Spleen (tissue), 11 donors: ENCODE measurements at regions not wholly inside any gene's neighbourhood (a gene's known extent, or its start where the extent isn't known, plus 50 kb on each side); places are given as distances from the start of the nearest gene placed in this dataset.
"Not testable (repeated sequence)": the region's sequence is repeated elsewhere in the genome, so short reads cannot be mapped to it uniquely, and the experiment has no call there.

Source experiments
- DNase-seq: peaks from one replicate; pipeline ENCODE4 v3.0.0-alpha.2; 2020
- H3K27ac ChIP-seq, 8 donors: fragments of 200-600 bp; sonication (generic) in 7 of 8; 1 replicate in 4 of 8; 2 replicates in 4 of 8; pipeline versions ENCODE4 v1.5.0 to v1.8.0; 2016 to 2021; ENCODE audit warnings: inconsistent platforms in 4 of 8, mild to moderate bottlenecking in 4 of 8, moderate library complexity in 1 of 8
- H3K27me3 ChIP-seq, 7 donors: fragments of 200-600 bp; sonication (generic) in 6 of 7; replicated peaks in 1 of 7; 1 replicate in 4 of 7; 2 replicates in 3 of 7; pipeline versions ENCODE4 v1.5.0 to v1.8.0; 2016 to 2021; ENCODE audit warnings: inconsistent platforms in 3 of 7, mild to moderate bottlenecking in 1 of 7
- H3K36me3 ChIP-seq, 6 donors: fragments of 200-600 bp; sonication (generic) in 5 of 6; 1 replicate in 4 of 6; 2 replicates in 2 of 6; pipeline versions ENCODE4 v1.5.0 to v1.8.0; 2016 to 2021; ENCODE audit warnings: inconsistent platforms in 2 of 6
- H3K4me1 ChIP-seq, 6 donors: fragments of 200-600 bp; sonication (generic) in 5 of 6; 1 replicate in 3 of 6; 2 replicates in 3 of 6; pipeline versions ENCODE4 v1.5.0 to v1.8.0; 2016 to 2021; ENCODE audit warnings: inconsistent platforms in 3 of 6
- H3K4me3 ChIP-seq, 8 donors: fragments of 200-600 bp; sonication (generic) in 7 of 8; 1 replicate in 4 of 8; 2 replicates in 4 of 8; pipeline versions ENCODE4 v1.5.0 to v1.8.0; 2016 to 2021; ENCODE audit warnings: inconsistent platforms in 4 of 8, mild to moderate bottlenecking in 4 of 8, moderate library complexity in 2 of 8
- H3K9me3 ChIP-seq, 8 donors: fragments of 200-600 bp; sonication (generic) in 7 of 8; 1 replicate in 4 of 8; 2 replicates in 4 of 8; pipeline versions ENCODE4 v1.5.0 to v1.8.0; 2016 to 2021; ENCODE audit warnings: inconsistent platforms in 4 of 8
- CTCF ChIP-seq, 11 experiments: fragments of 200-600 bp in 7 of 11; fragments of 450-650 bp in 4 of 11; sonication (generic) in 4 of 11; IDR thresholded peaks in 8 of 11; conservative IDR thresholded peaks in 3 of 11; 1 replicate in 7 of 11; 2 replicates in 4 of 11; pipeline versions ENCODE4 v1.4.0 to v1.8.0; 2016 to 2021; ENCODE audit warnings: antibody characterized with exemption in 11 of 11, inconsistent platforms in 4 of 11, mild to moderate bottlenecking in 1 of 11
- POLR2A ChIP-seq, 3 donors: fragments of 450-650 bp; IDR thresholded peaks; one replicate each; pipeline ENCODE4 v1.5.1; 2017; ENCODE audit warnings: antibody characterized with exemption in 3 of 3, mild to moderate bottlenecking in 1 of 3
- POLR2AphosphoS5 ChIP-seq, 3 donors: sonication (generic); formaldehyde crosslinking; IDR thresholded peaks; one replicate each; pipeline ENCODE4 v1.5.1; 2017; ENCODE audit warnings: antibody characterized with exemption in 3 of 3
- WGBS, 5 donors: extraction: QIAGEN DNeasy Blood & Tissue Kit in 3 of 5; methylation state at CpG; one replicate each; pipeline versions ENCODE4 v1.1.5 to v1.1.7; 2013 to 2018; 5-methylcytosine and 5-hydroxymethylcytosine counted together
- intact Hi-C: fragments of 100-400 bp; cut with DNase I; formaldehyde crosslinking; loops from one replicate; pipeline ENCODE4 v1.15.0; 2023; ENCODE audit warnings: low total_unique reads
- donor health status: healthy with polysubstance abuse.
- donor health status: DM: no; HTN: no; CAD: no; lungs with moderate emphysema.
- donor health status: DM: no; HTN: no; CAD: no.
- donor health status: Bipolar disorder and iron deficiency.
- donor health status: healthy.
- donor health status: DM: no; HTN: no; CAD: no.
- donor health status: DM: yes; HTN: yes; CAD: no.

- Histone ChIP-seq H3K27me3 (no peaks in the 10 kb centered on the region), H3K27ac (no peak overlapping the region), H3K9me3 (no peaks in the 10 kb centered on the region), H3K4me3 (no peak overlapping the region), H3K36me3 (no peaks in the 10 kb centered on the region), H3K4me1 (no peaks in the 10 kb centered on the region)
- intact Hi-C loops = no loop called here
- 65 to 79% (median 76%) methylated on average over 4 of the region's 4 CpGs for WGBS, 5 donors
- TF ChIP-seq CTCF (IDR thresholded peaks at IDR 0.05 in 8 of 11, conservative IDR thresholded peaks at IDR 0.05 in 3 of 11) = no peak
- no peak for TF ChIP-seq POLR2AphosphoS5 (IDR thresholded peaks at IDR 0.05)
- no peak for TF ChIP-seq POLR2A (IDR thresholded peaks at IDR 0.05)
- no peak for DNase-seq
Measured at GRCh38 chr12:25352083-25352918, 101.6 kb upstream of the KRAS start.

GRCh38 chr12:25348593-25348895 lies 97.8 kb upstream of the KRAS start:
- Histone ChIP-seq H3K27ac (no peak overlapping the region), H3K4me3 (no peak overlapping the region), H3K4me1 (no peaks in the 10 kb centered on the region), H3K9me3 (no peaks in the 10 kb centered on the region), H3K27me3 (no peaks in the 10 kb centered on the region), H3K36me3 (no peaks in the 10 kb centered on the region)
- intact Hi-C loops = no loop called here
- no peak for DNase-seq
- 87 to 96% (median 89%) methylated on average over 1 of the region's 1 CpG for WGBS, 5 donors
- TF ChIP-seq POLR2AphosphoS5 (IDR thresholded peaks at IDR 0.05) = no peak
- no peak for TF ChIP-seq POLR2A (IDR thresholded peaks at IDR 0.05)
- no peak for TF ChIP-seq CTCF (IDR thresholded peaks at IDR 0.05 in 8 of 11, conservative IDR thresholded peaks at IDR 0.05 in 3 of 11)

DNA sequence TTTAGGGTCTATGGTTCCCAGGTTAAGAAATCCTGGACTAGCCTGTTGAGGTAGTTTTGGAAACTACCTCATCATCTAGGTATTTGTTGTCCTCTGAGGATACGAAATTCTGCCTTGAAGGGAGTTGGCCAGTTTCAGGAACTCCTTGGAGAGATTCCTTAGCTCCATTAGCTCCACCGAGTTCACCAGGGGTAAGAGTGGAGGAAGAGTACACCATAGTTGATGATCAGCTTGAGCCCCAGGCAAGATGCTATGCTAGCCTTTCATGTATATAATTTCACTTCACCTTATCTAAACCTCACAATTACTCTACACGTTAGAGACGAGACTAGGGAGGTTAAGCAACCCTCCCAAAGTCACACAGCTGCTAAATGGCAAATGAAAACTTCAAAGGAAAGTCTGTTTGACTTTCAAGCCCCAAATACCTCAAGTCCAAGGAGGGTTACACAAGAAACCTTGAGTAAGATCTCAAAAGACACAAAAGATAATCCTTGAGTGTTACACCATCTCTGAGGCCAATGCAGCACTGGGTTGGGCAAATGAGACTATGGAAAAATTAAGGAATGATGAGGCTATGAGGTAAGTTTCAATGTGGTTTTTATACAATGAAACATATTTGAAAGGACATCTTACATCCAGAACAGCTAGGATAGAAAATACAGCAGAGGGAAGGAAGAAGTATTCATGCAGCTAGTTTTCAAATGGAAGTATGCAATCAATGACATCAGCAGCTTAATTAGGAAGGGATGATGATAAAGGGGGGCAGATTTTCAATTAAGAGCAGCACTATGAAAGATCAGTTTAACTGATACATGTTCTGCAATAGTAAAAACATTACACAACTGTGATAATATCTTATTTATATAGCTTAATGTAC lies 97.2 kb upstream of the KRAS start:
- no peak overlapping the region for H3K27ac ChIP-seq
- 39 to 55% (median 45%) methylated on average over 3 to 4 of the region's 4 CpGs for whole genome bisulfite sequencing, 5 donors
- no peaks in the 10 kb centered on the region for H3K27me3 ChIP-seq
- no peaks in the 10 kb centered on the region for H3K4me1 ChIP-seq
- H3K4me3 ChIP-seq = no peak overlapping the region
- H3K36me3 ChIP-seq = no peaks in the 10 kb centered on the region
- intact Hi-C loops = no loop called here
- TF ChIP-seq POLR2A (IDR thresholded peaks at IDR 0.05) (no peak), CTCF (IDR thresholded peaks at IDR 0.05 in 8 of 11, conservative IDR thresholded peaks at IDR 0.05 in 3 of 11) (no peak), POLR2AphosphoS5 (IDR thresholded peaks at IDR 0.05) (no peak)
- no peaks in the 10 kb centered on the region for H3K9me3 ChIP-seq
- DNase-seq = no peak

DNA sequence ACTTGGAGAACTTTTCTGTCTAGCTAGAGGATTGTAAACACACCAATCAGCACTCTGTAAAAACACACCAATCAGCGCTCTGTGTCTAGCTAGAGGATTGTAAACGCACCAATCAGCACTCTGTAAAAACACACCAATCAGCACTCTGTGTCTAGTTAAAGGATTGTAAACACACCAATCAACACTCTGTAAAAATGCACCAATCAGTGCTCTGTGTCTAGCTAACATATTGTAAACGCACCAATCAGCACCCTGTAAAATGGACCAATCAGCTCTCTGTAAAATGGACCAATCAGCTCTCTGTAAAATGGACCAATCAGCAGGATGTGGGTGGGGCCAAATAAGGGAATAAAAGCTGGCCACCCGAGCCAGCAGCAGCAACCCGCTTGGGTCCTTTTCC lies 91.1 kb upstream of the KRAS start:
- H3K36me3 ChIP-seq, DNase-seq, H3K4me3 ChIP-seq, H3K27me3 ChIP-seq, intact Hi-C loops, H3K27ac ChIP-seq, H3K4me1 ChIP-seq: not testable (repeated sequence)
- H3K9me3 ChIP-seq = peaks cover 0 to 15% (median 4%) of the 10 kb centered on the region in 8 donors
- 81 to 92% (median 84%) methylated on average over 5 of the region's 5 CpGs for WGBS, 5 donors
